SJSA1 (cell line): ENCODE measurements at regions not wholly inside any gene's neighbourhood (a gene's known extent, or its start where the extent isn't known, plus 50 kb on each side); places are given as distances from the start of the nearest gene placed in this dataset.
"Not testable (repeated sequence)": the region's sequence is repeated elsewhere in the genome, so short reads cannot be mapped to it uniquely, and the experiment has no call there.

ENCODE experiments used
- DNase-seq, 2 experiments: peaks; one replicate each; pipeline ENCODE4 v3.0.0-alpha.2; 2015 to 2020; ENCODE audit warnings: low spot score in 2 of 2, low read depth in 1 of 2
- H3K27ac ChIP-seq: fragments of 250-450 bp; sonication (Bioruptor Pico); 2 replicates; pipeline ENCODE4 v1.5.1; 2020; ENCODE audit warnings: mild to moderate bottlenecking, moderate library complexity
- H3K27me3 ChIP-seq: fragments of 250-450 bp; sonication (Bioruptor Pico); replicated peaks from 2 replicates; pipeline ENCODE4 v1.5.1; 2020; ENCODE audit warnings: mild to moderate bottlenecking, moderate library complexity
- H3K36me3 ChIP-seq: fragments of 250-450 bp; sonication (Bioruptor Pico); 2 replicates; pipeline ENCODE4 v1.5.1; 2020; ENCODE audit warnings: mild to moderate bottlenecking
- H3K4me1 ChIP-seq: fragments of 250-450 bp; sonication (Bioruptor Pico); replicated peaks from 2 replicates; pipeline ENCODE4 v1.6.1; 2021; ENCODE audit warnings: mild to moderate bottlenecking
- H3K4me3 ChIP-seq: fragments of 250-450 bp; sonication (Bioruptor Pico); 2 replicates; pipeline ENCODE4 v1.5.1; 2020; ENCODE audit warnings: mild to moderate bottlenecking
- H3K9me3 ChIP-seq: fragments of 250-450 bp; sonication (Bioruptor Pico); replicated peaks from 2 replicates; pipeline ENCODE4 v1.5.1; 2020; ENCODE audit warnings: mild to moderate bottlenecking

DNA sequence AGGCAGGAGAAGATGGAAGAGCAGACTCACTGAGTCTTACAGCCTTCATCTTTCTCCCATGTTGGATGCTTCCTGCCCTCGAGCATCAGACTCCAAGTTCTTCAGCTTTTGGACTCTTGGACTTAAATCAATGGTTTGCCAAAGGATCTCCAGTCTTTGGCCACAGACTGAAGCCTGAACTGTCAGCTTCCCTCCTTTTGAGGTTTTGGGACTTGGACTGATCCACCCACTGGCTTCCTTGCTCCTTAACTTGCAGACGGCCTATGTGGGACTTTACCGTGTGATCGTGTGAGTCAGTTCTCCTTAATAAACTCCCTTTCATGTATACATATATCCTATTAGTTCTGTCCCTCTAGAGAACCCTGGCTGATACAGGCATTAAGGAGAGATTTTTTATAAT is 62.4 kb upstream of the TNIK start:
- no peak for DNase-seq
- peaks cover 27% of the 10 kb centered on the region for H3K4me1 ChIP-seq
- no peaks in the 10 kb centered on the region for H3K27me3 ChIP-seq
- H3K27ac ChIP-seq, result no peak overlapping the region
- no peaks in the 10 kb centered on the region for H3K36me3 ChIP-seq
- H3K9me3 ChIP-seq, result no peaks in the 10 kb centered on the region
- H3K4me3 ChIP-seq, result no peak overlapping the region

DNA sequence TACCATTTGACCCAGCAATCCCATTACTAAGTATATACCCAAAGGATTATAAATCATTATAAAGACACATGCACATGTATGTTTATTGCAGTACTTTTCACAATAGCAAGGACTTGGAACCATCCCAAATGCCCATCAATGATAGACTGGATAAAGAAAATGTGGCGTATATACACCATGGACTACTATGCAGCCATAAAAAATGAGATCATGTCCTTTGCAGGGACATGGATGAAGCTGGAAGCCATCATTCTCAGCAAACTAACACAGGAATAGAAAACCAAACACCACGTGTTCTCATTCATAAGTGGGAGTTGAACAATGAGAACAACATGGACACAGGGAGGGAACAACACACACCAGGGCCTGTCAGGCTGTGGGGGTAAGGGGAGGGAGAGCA is 59.2 kb upstream of the TNIK start:
- H3K4me3 ChIP-seq, H3K9me3 ChIP-seq, H3K36me3 ChIP-seq, H3K4me1 ChIP-seq, H3K27me3 ChIP-seq, DNase-seq, H3K27ac ChIP-seq: not testable (repeated sequence)

DNA sequence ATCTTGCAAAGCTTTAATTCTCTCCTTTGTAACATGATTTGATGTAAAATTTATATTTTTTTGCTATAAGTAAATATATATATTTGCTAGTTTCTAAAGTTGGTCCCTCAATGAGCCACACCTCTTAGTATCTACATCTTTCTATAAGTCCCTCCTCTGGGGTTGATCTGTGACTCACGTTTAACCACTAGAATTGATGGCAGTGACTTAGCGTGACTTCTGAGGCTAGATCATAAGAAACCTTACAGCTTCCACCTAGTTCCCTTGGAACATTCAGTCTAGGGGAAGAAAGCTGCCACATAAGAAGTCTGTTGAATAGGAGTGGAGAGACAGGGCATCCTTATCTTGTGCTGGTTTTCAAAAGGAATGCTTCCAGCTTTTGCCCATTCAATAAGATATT is 56.6 kb upstream of the TNIK start:
- Histone ChIP-seq H3K4me1 (no peaks in the 10 kb centered on the region), H3K27me3 (no peaks in the 10 kb centered on the region)
- DNase-seq, result no peak

DNA sequence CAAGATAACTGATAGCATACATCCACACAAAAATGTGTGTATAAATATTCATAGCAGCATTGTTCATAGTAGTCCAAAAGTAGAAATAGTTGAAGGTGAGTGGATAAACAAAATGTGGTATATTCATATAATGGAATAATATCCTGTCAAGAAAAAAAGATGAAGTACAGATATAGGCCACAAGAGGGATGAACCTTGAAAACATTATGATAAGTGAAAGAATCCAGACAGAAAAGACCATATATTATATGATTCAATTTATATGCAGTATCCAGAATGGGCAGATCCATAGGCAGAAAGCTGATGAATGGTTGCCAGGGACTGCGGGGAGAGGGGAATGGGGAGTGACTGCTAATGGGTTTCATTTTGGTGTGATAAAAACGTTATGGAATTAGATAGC is 54.3 kb upstream of the TNIK start:
- H3K27ac ChIP-seq, result no peak overlapping the region
- no peak overlapping the region for H3K4me3 ChIP-seq
- no peaks in the 10 kb centered on the region for H3K36me3 ChIP-seq
- no peaks in the 10 kb centered on the region for H3K4me1 ChIP-seq
- no peaks in the 10 kb centered on the region for H3K9me3 ChIP-seq
- DNase-seq, result no peak
- no peaks in the 10 kb centered on the region for H3K27me3 ChIP-seq

More for the DNA sequence above, 56.6 kb upstream of the TNIK start:
- H3K4me3 ChIP-seq, result no peak overlapping the region
- no peak overlapping the region for H3K27ac ChIP-seq
- no peaks in the 10 kb centered on the region for H3K36me3 ChIP-seq
- H3K9me3 ChIP-seq, result no peaks in the 10 kb centered on the region

DNA sequence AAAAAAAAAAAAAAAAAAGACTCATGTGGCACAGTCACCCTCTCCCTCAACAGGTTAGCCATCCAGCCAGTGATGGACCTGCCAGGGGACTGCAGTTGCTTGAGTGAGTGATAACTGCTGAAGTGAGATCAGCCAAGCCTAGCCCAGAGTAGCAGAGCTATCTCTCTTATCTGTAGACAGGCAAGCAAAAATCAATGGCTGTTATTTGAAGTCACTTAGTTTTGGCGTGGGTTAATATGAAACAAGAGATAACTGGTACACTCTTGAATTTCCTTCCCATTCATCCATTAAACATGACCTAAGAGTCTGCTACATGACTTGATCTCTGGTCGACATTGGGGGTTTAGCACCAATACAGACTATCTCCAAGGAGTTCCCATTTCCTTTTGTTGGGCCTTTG is 51.2 kb upstream of the TNIK start:
- DNase-seq, result no peak
- Histone ChIP-seq H3K27ac (no peak overlapping the region), H3K36me3 (no peaks in the 10 kb centered on the region), H3K27me3 (no peaks in the 10 kb centered on the region), H3K4me3 (no peak overlapping the region), H3K9me3 (no peaks in the 10 kb centered on the region), H3K4me1 (no peaks in the 10 kb centered on the region)
